ENCODE measurements at regions not wholly inside any gene's neighbourhood (a gene's known extent, or its start where the extent isn't known, plus 50 kb on each side); places are given as distances from the start of the nearest gene placed in this dataset.
"Not testable (repeated sequence)": the region's sequence is repeated elsewhere in the genome, so short reads cannot be mapped to it uniquely, and the experiment has no call there.

DNA sequence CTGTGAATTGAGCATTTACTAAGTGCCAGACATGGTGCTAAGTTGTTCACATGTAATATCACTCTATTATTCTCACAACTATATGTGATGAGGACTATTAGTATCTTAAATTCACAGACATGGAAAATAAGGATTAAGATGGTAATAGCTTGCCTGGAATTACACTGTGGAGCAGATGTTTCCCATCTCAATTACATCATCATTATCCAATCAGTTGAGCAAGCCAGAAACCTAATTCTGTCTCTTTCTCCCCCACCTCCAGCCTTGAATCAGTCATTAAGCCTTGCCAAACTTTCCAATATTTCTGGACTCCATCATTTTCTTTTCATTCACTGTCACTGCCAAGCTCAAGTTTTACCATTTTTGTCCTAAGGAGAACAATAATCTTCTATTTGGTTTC, 287.8 kb upstream of the KITLG start:
- H3K27ac ChIP-seq (ENCODE audit: insufficient read depth, low read depth, low read length, poor library complexity, severe bottlenecking), result no peak overlapping the region
- H3K36me3 ChIP-seq (ENCODE audit: control insufficient read depth, insufficient read depth, low read length), result no peaks in the 10 kb centered on the region
- H3K9me3 ChIP-seq (ENCODE audit: control insufficient read depth, low read length), result no peaks in the 10 kb centered on the region
- H3K4me1 ChIP-seq (ENCODE audit: control insufficient read depth, insufficient read depth, low read length), result no peaks in the 10 kb centered on the region
- H3K4me3 ChIP-seq (ENCODE audit: insufficient read depth, low read depth, low read length), result no peak overlapping the region
- H3K27me3 ChIP-seq (ENCODE audit: control insufficient read depth, insufficient read depth, low read length, poor library complexity, severe bottlenecking), result no peaks in the 10 kb centered on the region

- Histone ChIP-seq H3K27me3 (ENCODE audit: control insufficient read depth, insufficient read depth, low read length, poor library complexity, severe bottlenecking) (no peaks in the 10 kb centered on the region), H3K9me3 (ENCODE audit: control insufficient read depth, low read length) (no peaks in the 10 kb centered on the region), H3K36me3 (ENCODE audit: control insufficient read depth, insufficient read depth, low read length) (no peaks in the 10 kb centered on the region), H3K4me3 (ENCODE audit: insufficient read depth, low read depth, low read length) (no peak overlapping the region), H3K27ac (ENCODE audit: insufficient read depth, low read depth, low read length, poor library complexity, severe bottlenecking) (no peak overlapping the region), H3K4me1 (ENCODE audit: control insufficient read depth, insufficient read depth, low read length) (no peaks in the 10 kb centered on the region)
- WGBS, 2 experiments, result 87 to 91% methylated on average over 2 of the region's 2 CpGs
These were observed 287.2 kb upstream of the KITLG start for GRCh38 chr12:88867510-88867909.

- Histone ChIP-seq H3K4me3 (ENCODE audit: insufficient read depth, low read depth, low read length) (no peak overlapping the region), H3K27ac (ENCODE audit: insufficient read depth, low read depth, low read length, poor library complexity, severe bottlenecking) (no peak overlapping the region), H3K4me1 (ENCODE audit: control insufficient read depth, insufficient read depth, low read length) (no peaks in the 10 kb centered on the region), H3K27me3 (ENCODE audit: control insufficient read depth, insufficient read depth, low read length, poor library complexity, severe bottlenecking) (no peaks in the 10 kb centered on the region), H3K36me3 (ENCODE audit: control insufficient read depth, insufficient read depth, low read length) (no peaks in the 10 kb centered on the region), H3K9me3 (ENCODE audit: control insufficient read depth, low read length) (no peaks in the 10 kb centered on the region)
- WGBS, 2 experiments, result 89 to 98% methylated on average over 2 of the region's 4 CpGs
These were observed 286.6 kb upstream of the KITLG start for GRCh38 chr12:88866881-88867280.

GRCh38 chr12:88865537-88865936, 285.3 kb upstream of the KITLG start:
- H3K4me3 ChIP-seq (ENCODE audit: insufficient read depth, low read depth, low read length), result no peak overlapping the region
- H3K36me3 ChIP-seq (ENCODE audit: control insufficient read depth, insufficient read depth, low read length), result no peaks in the 10 kb centered on the region
- no peaks in the 10 kb centered on the region for H3K27me3 ChIP-seq (ENCODE audit: control insufficient read depth, insufficient read depth, low read length, poor library complexity, severe bottlenecking)
- 96 to 100% methylated on average over 1 of the region's 1 CpG for WGBS, 2 experiments
- no peaks in the 10 kb centered on the region for H3K9me3 ChIP-seq (ENCODE audit: control insufficient read depth, low read length)
- no peaks in the 10 kb centered on the region for H3K4me1 ChIP-seq (ENCODE audit: control insufficient read depth, insufficient read depth, low read length)
- no peak overlapping the region for H3K27ac ChIP-seq (ENCODE audit: insufficient read depth, low read depth, low read length, poor library complexity, severe bottlenecking)

- WGBS, 2 experiments, result 96 to 98% methylated on average over 4 of the region's 4 CpGs
- Histone ChIP-seq H3K4me1 (ENCODE audit: control insufficient read depth, insufficient read depth, low read length) (no peaks in the 10 kb centered on the region), H3K4me3 (ENCODE audit: insufficient read depth, low read depth, low read length) (no peak overlapping the region), H3K27ac (ENCODE audit: insufficient read depth, low read depth, low read length, poor library complexity, severe bottlenecking) (no peak overlapping the region), H3K9me3 (ENCODE audit: control insufficient read depth, low read length) (no peaks in the 10 kb centered on the region), H3K36me3 (ENCODE audit: control insufficient read depth, insufficient read depth, low read length) (no peaks in the 10 kb centered on the region), H3K27me3 (ENCODE audit: control insufficient read depth, insufficient read depth, low read length, poor library complexity, severe bottlenecking) (no peaks in the 10 kb centered on the region)
These were observed 280.6 kb upstream of the KITLG start for GRCh38 chr12:88860851-88861250.

- no peaks in the 10 kb centered on the region for H3K36me3 ChIP-seq (ENCODE audit: control insufficient read depth, insufficient read depth, low read length)
- H3K27me3 ChIP-seq (ENCODE audit: control insufficient read depth, insufficient read depth, low read length, poor library complexity, severe bottlenecking), result no peaks in the 10 kb centered on the region
- no peaks in the 10 kb centered on the region for H3K9me3 ChIP-seq (ENCODE audit: control insufficient read depth, low read length)
- 100% methylated on average over 1 of the region's 2 CpGs for WGBS, 2 experiments
- H3K4me1 ChIP-seq (ENCODE audit: control insufficient read depth, insufficient read depth, low read length), result no peaks in the 10 kb centered on the region
- H3K27ac ChIP-seq (ENCODE audit: insufficient read depth, low read depth, low read length, poor library complexity, severe bottlenecking), result no peak overlapping the region
- H3K4me3 ChIP-seq (ENCODE audit: insufficient read depth, low read depth, low read length), result no peak overlapping the region
These were observed 275.9 kb upstream of the KITLG start for GRCh38 chr12:88856201-88856600.

GRCh38 chr12:88855301-88855700, 275.0 kb upstream of the KITLG start:
- H3K4me3 ChIP-seq (ENCODE audit: insufficient read depth, low read depth, low read length), result no peak overlapping the region
- no peaks in the 10 kb centered on the region for H3K27me3 ChIP-seq (ENCODE audit: control insufficient read depth, insufficient read depth, low read length, poor library complexity, severe bottlenecking)
- WGBS, 2 experiments, result 82 to 86% methylated on average over 1 of the region's 1 CpG
- no peaks in the 10 kb centered on the region for H3K4me1 ChIP-seq (ENCODE audit: control insufficient read depth, insufficient read depth, low read length)
- no peaks in the 10 kb centered on the region for H3K36me3 ChIP-seq (ENCODE audit: control insufficient read depth, insufficient read depth, low read length)
- no peaks in the 10 kb centered on the region for H3K9me3 ChIP-seq (ENCODE audit: control insufficient read depth, low read length)
- no peak overlapping the region for H3K27ac ChIP-seq (ENCODE audit: insufficient read depth, low read depth, low read length, poor library complexity, severe bottlenecking)

DNA sequence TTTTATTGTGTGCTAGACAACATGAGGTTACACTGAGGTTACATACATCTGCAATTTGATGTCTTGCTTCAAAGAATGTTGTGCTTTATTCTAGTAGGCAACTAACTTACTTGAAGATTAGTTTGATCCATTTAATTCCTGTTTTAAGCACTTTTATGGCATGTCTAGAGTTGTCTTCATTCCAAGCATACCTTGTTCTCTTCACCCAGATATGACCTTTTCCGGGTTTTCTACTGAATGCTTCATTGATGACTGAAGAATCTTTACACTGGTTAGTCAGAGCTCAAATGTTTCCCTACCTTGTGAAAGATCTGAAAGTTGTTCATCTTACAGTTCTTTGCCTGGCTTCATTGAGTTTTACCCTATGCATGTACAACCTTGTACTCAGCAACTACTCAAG, 274.0 kb upstream of the KITLG start:
- no peak overlapping the region for H3K27ac ChIP-seq (ENCODE audit: insufficient read depth, low read depth, low read length, poor library complexity, severe bottlenecking)
- no peak overlapping the region for H3K4me3 ChIP-seq (ENCODE audit: insufficient read depth, low read depth, low read length)
- H3K27me3 ChIP-seq (ENCODE audit: control insufficient read depth, insufficient read depth, low read length, poor library complexity, severe bottlenecking), result no peaks in the 10 kb centered on the region
- H3K9me3 ChIP-seq (ENCODE audit: control insufficient read depth, low read length), result no peaks in the 10 kb centered on the region
- no peaks in the 10 kb centered on the region for H3K36me3 ChIP-seq (ENCODE audit: control insufficient read depth, insufficient read depth, low read length)
- WGBS, 2 experiments, result 90 to 93% methylated on average over 1 of the region's 1 CpG
- H3K4me1 ChIP-seq (ENCODE audit: control insufficient read depth, insufficient read depth, low read length), result no peaks in the 10 kb centered on the region

DNA sequence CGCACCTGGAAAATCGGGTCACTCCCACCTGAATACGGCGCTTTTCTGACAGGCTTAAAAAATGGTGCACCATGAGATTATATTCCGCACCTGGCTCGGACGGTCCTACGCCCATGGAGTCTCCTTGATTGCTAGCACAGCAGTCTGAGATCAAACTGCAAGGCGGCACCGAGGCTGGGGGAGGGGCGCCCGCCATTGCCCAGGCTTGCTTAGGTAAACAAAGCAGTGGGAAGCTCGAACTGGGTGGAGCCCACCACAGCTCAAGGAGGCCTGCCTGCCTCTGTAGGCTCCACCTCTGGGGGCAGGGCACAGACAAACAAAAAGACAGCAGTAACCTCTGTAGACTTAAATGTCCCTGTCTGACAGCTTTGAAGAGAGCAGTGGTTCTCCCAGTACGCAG, 267.0 kb upstream of the KITLG start:
- not testable (repeated sequence) for H3K27me3 ChIP-seq (ENCODE audit: control insufficient read depth, insufficient read depth, low read length, poor library complexity, severe bottlenecking); H3K36me3 ChIP-seq (ENCODE audit: control insufficient read depth, insufficient read depth, low read length); H3K4me3 ChIP-seq (ENCODE audit: insufficient read depth, low read depth, low read length); H3K9me3 ChIP-seq (ENCODE audit: control insufficient read depth, low read length); H3K27ac ChIP-seq (ENCODE audit: insufficient read depth, low read depth, low read length, poor library complexity, severe bottlenecking); H3K4me1 ChIP-seq (ENCODE audit: control insufficient read depth, insufficient read depth, low read length)
- WGBS, 2 experiments, result 86 to 89% methylated on average over 13 of the region's 14 CpGs

- Histone ChIP-seq H3K4me1 (ENCODE audit: control insufficient read depth, insufficient read depth, low read length) (no peaks in the 10 kb centered on the region), H3K27ac (ENCODE audit: insufficient read depth, low read depth, low read length, poor library complexity, severe bottlenecking) (no peak overlapping the region), H3K27me3 (ENCODE audit: control insufficient read depth, insufficient read depth, low read length, poor library complexity, severe bottlenecking) (no peaks in the 10 kb centered on the region), H3K4me3 (ENCODE audit: insufficient read depth, low read depth, low read length) (no peak overlapping the region), H3K36me3 (ENCODE audit: control insufficient read depth, insufficient read depth, low read length) (no peaks in the 10 kb centered on the region), H3K9me3 (ENCODE audit: control insufficient read depth, low read length) (no peaks in the 10 kb centered on the region)
- WGBS, 2 experiments, result 88 to 92% methylated on average over 8 of the region's 8 CpGs
These were observed 264.2 kb upstream of the KITLG start for GRCh38 chr12:88844426-88844825.

DNA sequence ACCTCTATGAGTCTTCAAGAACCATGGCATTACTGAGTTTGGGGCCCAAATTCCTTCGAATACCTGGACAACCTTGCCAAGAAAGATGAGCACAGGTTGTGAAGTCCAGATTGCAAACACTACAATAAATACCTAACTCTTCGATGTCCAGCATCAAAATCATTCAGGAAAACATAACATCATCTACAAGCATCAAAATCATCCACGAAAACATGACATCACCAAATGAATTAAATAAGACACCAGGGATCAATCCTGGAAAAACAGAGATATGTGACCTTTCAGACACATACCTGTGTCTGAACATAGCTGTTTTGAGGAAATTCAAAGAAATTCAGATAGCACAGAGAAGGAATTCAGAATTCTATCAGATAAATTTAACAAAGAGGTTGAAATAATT, 262.0 kb upstream of the KITLG start:
- WGBS, 2 experiments, result 91 to 92% methylated on average over 3 of the region's 3 CpGs
- Histone ChIP-seq H3K4me1 (ENCODE audit: control insufficient read depth, insufficient read depth, low read length) (no peaks in the 10 kb centered on the region), H3K27me3 (ENCODE audit: control insufficient read depth, insufficient read depth, low read length, poor library complexity, severe bottlenecking) (no peaks in the 10 kb centered on the region), H3K27ac (ENCODE audit: insufficient read depth, low read depth, low read length, poor library complexity, severe bottlenecking) (no peak overlapping the region), H3K4me3 (ENCODE audit: insufficient read depth, low read depth, low read length) (no peak overlapping the region), H3K36me3 (ENCODE audit: control insufficient read depth, insufficient read depth, low read length) (no peaks in the 10 kb centered on the region), H3K9me3 (ENCODE audit: control insufficient read depth, low read length) (no peaks in the 10 kb centered on the region)
